NCI-H524 (cell line): ENCODE measurements at regions not wholly inside any gene's neighbourhood (a gene's known extent, or its start where the extent isn't known, plus 50 kb on each side); places are given as distances from the start of the nearest gene placed in this dataset.

Experiments used
- DNase-seq, 2 experiments: peaks; one replicate each; lab custom pipeline; 2025; lab: John Stamatoyannopoulos, UW

DNA sequence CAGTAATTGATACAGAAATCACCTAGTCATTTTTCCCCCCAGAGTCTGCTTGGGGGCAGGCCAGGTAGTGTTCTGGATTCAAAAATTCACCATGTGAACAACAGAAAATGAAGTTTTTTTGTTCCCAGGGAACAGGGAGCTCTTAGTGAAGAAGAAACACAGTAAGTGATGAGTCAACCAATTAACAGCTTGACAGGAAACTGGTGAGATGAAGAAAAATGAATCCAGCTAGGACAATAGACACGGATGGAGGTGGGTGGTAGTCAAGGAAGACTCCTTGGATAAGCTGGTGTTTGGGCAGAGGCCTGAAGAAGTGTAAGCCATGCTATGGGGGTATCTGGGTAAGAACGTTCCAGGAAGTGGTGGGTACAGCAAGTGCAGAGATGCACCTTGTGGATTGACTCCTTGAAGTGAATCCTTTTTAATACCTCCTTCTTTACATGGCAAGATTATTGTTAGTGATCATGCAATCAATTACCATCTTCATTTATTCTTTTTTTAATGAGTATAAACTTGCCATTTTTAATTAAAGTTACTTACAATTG is 339.9 kb upstream of the RGMA start:
- DNase-seq, result no peak

DNA sequence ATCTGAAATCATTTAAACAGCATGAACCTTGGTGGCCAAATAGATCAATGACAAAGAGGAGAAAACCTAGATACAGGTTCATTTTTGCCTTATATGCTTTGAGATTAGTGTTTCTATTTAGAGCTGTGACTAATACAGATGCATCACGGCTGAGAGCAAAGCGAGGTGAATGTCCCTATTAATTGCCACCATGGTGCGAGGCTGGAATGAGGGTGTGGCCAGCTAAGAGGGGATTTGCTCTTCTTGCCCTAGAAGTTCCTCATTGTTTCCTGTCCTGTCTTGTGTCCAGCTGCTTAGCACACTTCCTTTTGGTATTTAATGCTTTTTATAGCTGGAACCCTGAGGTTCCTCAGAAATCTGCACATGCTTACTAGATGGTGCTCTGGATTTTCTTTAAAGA is 339.1 kb upstream of the RGMA start:
- no peak for DNase-seq

DNA sequence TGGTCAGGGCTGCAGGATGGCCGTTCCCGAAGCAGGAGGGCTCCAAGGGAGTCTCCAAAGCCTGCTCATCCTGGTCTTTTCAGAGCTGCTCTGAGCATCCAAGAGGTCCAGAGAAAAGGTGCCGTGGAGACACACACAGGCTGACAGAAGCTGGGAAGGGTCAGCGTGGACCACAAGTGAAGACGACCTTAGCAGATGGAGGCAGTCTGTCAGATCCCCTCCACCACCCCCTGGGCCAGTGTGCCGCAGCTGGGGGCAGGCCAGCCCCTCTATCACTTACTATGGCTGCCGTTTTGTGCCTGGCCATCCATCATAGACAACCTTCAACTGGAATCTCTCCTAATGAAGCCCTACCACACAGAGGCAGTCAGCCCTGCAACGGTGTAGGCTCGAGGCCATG is 335.1 kb upstream of the RGMA start:
- DNase-seq, result no peak

DNA sequence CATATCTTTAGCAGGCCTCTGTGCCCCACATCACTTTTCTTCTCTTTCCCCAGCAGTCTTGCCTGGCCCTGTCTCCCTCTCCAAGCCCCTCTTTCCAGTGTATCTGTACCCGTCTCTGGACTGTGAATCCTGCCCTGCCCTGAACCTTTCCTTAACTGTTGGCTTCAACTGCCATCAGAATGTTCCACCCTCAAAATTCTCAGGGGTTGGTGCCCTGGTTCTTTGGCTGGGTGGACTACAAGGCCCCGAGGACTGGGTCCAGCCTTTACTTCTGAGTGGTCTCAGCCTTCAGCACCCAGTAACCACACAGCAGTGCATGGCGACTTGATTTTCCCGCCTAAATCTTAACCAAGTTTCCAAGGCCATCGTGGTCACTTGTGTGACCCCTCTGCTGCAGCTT is 333.5 kb upstream of the RGMA start:
- DNase-seq, result no peak

DNA sequence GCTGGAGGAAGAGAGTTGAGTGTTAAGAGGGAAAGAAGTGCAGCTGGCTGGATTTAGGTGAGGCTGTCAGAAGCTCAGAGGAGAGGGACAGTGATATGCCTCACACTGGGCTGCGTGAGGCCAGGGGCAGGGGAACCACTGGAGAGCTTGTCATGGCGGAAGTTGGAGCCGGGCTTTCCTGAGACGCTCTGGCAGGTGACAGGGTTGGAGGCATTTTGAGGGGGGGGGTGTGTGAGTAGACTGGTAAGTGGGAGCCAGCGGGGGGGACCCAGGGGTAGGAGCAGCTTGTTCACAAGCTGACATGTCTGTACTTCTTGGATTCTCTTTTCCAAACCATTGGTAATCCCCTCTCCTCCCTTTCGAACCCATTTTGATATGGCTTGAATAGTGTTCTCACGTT is 331.5 kb upstream of the RGMA start:
- DNase-seq, result no peak

DNA sequence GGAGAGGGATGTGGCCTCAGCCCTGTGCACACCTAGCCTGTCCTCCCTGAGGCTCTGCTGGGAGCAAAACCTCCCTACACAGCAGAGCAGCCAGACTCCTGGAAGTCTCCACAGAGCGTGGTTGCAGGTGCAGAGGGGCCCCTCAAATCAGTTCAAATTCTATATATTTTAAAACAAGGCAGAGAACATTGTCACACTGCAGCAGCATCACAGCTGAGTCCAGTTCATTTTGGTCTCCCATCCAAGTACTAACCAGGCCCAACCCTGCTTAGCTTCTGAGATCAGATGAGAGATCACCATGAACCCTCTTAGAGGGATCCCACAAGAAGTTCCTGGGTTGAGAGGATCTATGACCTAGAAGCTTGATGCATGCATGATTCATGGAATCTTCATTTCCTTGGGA is 331.0 kb upstream of the RGMA start:
- DNase-seq, result no peak

DNA sequence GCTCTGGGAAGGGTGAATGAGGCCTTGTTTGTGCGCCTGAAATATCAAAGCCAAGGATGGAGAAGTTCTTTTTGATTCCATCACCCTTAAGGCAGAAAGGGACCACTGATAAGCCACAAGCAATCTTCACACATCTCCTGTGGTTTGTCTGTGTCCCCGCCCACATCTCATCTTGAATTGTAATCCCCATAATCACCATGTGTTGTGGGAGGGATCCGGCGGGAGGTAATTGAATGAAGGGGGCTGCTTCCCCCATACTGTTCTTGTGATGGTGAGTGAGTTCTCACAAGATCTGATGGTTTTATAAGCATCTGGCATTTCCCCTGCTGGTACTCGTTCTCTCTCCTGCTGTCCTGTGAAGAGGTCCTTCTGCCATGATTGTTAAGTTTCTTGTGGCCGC is 329.6 kb upstream of the RGMA start:
- DNase-seq, result peak; percentile 88 to 94

DNA sequence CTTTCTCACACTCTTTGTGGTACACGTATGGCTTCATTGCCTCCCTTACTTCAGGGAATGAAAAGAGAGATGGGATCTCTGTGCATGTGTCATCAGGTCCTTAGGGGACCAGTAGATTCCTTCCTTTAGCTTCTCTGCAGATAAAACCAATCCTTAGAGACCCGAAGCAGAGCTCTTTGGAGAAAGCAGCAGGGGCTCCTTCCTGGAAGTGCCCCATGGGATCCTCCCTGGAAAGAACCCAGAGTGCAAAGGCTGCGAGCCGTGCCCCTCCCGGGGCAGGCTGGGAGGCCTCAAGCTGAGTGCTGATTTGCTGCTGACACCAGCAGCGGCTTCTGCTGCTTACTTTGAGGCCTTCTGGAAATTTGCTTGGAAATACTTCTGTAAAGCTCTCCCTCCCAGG is 328.6 kb upstream of the RGMA start:
- no peak for DNase-seq

DNA sequence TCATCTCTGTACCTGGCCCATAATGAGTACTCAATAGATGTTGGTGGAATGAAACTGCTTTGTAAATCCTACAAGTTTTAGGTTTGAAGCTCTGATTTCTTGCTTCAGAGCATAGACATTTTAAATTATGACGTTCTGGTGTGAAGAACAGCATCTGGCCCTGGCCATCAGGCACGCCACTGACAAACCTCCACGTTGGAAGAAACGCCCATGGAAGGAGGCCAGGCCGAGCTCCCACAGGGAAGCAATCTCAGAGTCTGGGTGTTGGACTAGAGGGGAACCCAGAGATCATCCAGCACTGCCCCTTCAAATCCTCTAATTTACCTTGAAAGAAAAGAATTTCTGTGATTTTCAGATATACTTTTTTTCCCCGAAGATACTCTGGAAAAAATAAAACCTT is 328.1 kb upstream of the RGMA start:
- DNase-seq, result no peak

DNA sequence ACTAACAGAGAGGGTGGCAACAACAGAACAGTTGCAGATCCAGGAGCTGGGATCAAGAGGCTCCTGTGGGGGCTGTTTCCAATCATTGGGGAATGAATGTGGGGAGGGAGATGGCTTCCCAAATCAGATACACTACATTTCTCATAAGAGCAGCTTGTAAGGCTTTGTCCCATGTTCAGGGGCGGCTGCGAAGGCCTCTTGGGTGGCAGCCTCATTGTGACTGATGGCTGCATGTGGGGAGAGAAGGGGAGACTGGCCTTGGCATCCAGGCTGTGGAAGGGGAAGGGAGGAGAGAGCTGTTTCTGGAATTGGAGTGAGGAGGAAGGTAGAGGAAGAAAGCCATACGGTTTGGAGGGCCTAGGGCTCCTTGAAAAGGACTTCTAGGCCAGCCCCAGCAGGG is 326.6 kb upstream of the RGMA start:
- no peak for DNase-seq

DNA sequence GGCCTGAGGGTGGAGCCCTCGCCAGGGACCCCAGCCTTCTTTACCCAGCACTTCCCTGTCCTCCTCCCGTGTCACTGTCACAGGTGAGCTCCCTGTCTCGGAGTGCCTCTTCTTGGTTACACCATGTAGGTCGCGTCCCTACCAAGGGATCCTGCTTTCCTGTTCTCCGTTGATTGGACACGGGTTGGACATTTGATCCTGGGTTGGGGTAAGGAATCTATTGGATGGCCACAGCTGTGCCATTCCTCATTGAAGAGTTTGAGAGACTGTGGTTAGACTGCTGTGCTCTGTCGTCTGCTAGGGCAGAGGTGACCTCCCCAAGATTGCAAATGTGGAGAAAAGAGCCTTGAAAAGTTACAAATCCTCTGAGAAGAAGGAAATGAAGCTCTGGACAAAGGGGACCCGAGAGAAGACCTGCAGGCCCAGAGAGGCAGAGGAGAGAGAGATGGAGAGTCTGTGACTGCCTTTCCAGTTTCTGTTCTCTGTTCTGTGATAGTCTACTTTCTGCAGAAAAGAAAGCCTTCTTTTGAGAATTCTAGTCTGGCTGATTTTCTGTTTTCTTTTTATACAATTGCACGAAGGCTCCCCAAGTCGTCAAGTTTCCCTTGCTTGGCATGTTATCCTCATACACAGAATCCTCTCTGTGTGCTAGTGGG is 325.7 kb upstream of the RGMA start:
- no peak for DNase-seq

DNA sequence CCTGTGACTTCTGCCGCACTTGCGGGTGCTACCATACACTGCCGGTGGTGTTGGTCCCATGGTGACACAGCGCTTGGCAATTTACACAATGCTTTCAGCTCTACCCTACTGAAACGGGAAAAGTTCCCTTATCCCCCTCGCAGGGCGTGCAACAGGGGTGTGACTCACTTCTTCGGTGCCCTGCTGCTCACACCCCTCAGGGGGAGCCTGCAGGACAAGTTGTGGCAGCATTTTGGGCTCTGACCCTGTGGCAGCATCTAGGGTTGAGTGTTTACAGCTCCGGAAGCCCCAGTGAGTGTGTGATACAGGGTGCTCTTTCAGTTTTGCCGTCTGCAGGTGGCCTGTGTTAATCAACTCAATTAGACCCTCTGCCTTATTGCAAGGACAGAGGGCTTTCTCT is 324.7 kb upstream of the RGMA start:
- no peak for DNase-seq

DNA sequence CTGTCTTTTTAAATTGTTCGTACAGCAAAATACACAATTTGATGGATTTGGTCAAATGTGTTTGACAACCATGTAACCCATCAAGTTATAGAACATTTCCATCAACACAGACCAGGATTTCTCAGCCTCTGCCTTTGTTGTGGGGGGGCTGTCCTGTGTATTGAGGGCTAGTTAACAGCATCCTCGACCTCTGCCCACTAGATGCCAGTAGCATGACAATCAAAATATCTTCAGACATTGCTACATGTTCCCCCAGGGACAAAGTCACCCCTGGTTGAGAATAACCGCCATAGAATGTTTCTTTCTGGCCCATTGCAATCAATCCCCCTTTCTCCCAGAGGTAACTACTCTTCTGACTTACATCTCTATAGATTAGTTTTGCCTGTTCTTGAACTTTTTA is 310.1 kb upstream of the RGMA start:
- DNase-seq, result no peak

DNA sequence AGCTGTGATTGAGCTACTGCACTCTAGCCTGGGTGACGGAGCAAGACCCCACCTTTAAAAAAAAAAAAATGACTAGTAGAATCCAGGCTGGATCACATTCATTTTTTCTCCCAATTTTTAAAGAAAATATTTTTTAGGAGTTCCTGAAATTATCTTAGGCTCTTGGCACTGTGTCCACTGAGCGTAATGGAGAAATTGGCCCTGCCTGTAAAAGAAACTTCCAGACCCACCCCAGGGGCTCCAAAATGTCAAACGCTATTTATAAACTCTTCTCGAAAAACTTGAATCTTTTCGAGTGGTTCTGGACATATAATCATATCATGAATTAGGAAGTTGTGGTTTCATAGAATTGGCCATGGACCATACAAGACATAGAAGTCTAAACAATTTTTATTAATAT is 300.2 kb upstream of the RGMA start:
- DNase-seq, result no peak

DNA sequence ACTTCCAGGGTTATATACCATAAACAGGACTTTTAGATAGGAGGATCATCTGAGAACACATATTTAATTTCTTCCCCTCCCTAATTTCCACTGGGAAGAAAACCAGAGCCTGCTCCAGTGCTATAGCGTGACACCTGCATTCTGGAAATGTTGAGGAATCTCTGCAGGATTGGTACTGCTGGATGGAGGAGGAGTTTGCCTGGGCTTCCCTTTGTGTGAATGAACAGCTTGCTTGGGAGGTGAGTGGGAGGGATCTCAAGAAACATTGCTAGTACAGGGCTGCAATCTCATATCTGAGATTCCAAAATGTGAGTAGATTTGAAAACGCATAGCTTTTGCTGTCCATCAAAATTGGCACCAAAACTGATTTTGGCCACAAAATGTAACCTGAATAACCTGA is 295.9 kb upstream of the RGMA start:
- no peak for DNase-seq

DNA sequence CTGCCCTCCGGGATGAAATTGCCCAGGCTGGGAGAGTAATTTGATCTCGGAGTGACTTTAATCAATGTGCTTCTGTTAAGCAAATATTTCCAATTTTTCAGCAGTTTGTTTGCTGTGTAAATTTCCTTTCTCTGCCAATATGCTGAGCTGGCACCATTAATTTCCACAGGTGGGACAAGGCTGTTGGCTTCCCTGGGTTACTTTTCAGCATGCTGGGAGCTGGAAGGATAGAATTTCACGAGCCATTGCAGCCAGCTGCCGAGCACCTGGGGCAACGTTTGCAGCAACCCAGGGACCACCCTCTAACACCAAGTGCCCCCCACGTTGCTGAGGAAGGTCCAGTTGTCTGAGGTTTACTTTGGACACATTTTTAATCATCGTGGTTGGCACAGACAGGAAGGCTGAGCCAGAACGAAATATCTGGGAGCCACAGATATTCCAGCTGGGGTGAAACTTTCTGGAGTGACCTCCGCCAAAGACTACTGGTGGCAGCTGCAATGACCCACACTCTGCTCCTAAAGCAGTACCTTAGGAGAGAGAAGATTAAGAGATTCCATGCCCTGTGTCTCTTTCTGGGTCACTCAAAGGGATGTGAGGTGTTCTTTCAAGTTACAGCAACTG is 293.3 kb upstream of the RGMA start:
- peak; percentile 29 to 55 for DNase-seq

DNA sequence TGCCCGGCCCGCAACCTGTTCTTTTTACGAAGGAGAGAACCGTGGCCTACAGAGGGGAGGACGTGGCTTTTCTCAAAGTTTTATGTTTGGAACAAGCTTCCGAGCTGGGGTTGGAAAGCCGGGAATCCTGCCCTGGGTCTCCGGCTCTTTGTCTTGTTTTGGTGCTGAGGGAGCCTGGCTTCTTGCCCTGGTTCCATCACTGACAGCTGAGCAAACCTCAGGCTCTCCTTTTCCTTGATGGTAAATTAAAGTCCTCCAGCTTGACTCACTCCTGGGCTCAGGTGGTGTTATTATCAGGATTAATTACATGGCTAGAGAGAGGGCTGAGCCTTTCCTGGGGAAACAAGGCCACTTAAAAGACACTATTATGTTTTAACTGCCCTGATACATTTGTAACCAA is 289.5 kb upstream of the RGMA start:
- DNase-seq, result peak; percentile 22 to 61

DNA sequence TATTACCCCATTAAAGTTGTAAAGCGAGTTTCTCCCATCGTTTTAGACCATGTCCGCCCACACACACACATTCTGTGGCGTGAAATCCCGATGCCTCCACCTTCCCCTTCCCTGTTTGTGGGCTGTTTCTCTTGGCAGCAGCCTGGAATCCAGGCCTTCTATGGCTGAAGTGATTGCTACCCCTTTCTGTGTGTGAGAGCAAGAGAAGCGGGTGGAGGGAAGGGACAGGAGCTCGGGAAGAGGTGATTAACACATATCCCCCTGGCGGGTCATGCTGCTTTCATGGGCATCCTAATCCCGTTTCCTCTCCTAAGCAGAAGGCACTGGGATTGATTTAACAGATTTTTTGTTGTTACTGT is 283.8 kb upstream of the RGMA start:
- DNase-seq, result no peak

DNA sequence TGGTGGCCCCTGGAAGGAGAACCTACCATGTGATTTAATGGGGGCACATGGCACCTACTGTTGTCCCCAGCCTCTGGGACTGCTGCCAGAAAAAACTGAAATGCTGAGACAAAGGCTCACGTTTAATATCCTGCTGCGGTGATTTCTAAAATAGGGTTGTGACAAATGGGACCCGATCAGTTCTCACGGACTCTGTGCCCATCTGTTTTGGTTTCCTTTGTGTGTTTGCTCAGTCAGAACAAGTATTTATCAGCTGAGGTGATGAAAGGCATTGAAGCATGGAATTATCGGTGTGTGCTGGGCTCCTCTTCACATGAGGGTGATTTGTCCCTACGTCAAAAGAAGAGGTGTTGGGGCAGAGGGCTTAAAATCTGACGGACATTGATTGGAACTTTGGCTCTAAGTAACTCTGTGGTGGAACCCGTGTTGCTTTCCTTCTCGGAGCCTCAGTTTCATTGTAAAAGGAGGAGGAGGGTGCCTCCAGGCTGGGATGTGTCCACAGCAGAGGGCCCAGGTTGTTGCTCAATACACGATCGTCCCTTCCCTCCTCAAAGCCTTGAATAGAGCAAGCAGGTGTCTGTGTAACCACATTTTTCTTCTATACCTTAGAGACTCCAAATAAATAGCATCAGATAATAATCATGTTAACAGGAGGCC is 283.3 kb upstream of the RGMA start:
- DNase-seq, result no peak

DNA sequence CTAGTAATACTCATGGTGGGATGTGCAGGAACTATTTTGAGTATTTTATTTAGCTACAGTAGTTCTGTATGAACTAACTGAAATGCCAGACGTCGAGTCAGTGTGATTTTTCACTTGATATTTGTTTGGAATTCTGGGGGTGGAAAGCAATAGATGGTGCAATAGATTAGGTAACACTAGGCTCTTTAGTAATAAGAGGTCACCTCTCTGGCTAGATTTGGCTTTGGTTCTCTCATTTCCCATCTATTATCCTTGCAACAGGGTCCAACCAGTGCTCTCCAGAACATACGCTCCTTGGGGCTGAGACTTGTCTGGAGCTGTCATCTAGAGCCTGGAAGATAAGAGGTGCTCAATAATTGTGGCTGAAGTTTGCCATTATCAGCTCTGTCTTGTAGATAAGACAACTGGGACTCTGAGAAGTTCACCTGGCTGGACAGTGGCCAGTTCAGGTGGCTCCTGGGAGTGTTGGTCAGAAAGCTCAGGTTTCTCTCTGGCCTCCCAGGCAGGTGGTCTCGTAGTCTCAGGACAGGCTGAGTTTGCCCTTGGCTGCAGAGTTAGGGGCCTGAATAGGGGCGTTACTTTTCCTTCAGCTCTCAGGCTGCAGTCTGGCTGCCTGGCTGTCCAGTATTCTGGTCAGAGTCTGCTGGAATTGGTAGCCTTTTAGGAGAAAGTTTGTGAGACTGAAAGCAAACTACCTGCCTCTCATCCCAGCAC is 277.5 kb upstream of the RGMA start:
- no peak for DNase-seq

DNA sequence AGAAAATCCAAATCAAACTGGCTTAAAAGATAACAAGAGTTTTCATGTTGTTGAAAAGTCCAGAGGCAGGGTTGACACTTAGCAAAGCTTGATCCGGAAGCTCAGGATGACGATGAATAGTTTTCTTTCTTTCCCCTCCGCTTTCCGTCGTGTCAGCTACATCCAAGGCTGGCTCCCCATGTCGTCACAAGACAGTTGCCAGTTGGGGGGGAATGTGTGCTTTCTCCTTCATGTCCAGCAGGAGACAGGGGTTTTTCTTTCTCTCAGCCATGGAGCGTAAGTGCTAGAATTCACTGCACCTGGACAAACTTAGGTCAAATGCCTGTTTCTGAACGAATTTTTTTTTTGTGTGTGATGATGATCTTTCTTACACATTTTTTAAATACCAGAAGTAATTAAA is 273.8 kb upstream of the RGMA start:
- DNase-seq, result no peak

DNA sequence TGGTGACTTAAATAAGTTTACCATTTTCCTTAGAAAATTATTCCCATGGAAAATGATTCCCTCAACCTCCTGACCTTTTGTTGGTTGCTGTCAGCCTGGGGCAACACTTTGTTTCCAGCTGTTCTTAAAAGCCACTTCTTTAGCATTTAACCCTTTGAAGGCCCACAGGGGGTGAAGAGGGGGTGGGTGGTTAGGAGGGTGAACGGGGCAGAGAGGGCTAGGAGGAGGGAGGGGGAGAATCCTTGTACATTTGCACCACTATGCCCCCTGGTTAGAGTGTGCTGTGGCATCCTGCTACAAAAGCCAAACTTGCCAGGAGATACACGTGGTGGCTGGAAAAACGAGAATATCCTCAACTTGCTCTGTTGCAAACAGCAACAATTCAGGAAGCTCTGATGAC is 273.2 kb upstream of the RGMA start:
- DNase-seq, result no peak

DNA sequence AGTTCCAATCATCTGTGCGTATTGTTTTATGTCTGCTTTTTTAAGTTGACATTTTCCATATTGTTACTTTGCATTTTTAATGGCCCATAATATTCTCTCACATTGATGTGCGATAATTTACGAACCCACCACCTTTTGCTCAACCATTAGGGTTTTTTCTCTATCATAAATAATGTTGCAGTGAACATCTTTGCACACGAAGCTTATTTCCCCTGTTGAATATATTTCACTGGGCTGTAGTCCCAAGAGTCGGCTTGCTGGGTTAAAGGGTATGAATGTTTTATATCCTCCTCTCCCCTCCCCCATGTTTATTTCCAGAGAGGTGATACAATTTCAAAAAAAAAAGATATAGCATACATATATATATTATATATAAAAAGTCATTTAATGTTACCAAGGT is 272.7 kb upstream of the RGMA start:
- no peak for DNase-seq
